SK-N-SH (cell line): ENCODE measurements at regions not wholly inside any gene's neighbourhood (a gene's known extent, or its start where the extent isn't known, plus 50 kb on each side); places are given as distances from the start of the nearest gene placed in this dataset.

ENCODE experiments used
- CTCF ChIA-PET: fragments of 300-600, 350-600 bp; formaldehyde crosslinking; extraction: SDS; loops from one replicate; lab custom pipeline; 2021; lab: Yijun Ruan, JAX
- POLR2A ChIA-PET: fragments of 350-600 bp; sonication (Branson Sonifier 250); formaldehyde crosslinking; extraction: SDS; loops from one replicate; lab custom pipeline; 2020; ENCODE audit warnings: antibody characterized with exemption, inconsistent platforms; lab: Yijun Ruan, JAX
- DNase-seq: peaks from one replicate; pipeline ENCODE4 v3.0.0; 2012
- H2AFZ ChIP-seq: fragments of 200-600 bp; sonication (generic); 2 replicates; pipeline ENCODE4 v1.8.1; 2016; ENCODE audit warnings: antibody characterized with exemption, mild to moderate bottlenecking, low read depth
- H3F3A ChIP-seq: fragments of 200-600 bp; sonication (generic); replicated peaks from 2 replicates; pipeline ENCODE3; 2016; ENCODE audit warnings: antibody characterized with exemption, mild to moderate bottlenecking; ENCODE audit not compliant: insufficient read depth
- H3K27ac ChIP-seq, 2 experiments: fragments of 200-500 bp in 1 of 2; fragments of 200-600 bp in 1 of 2; sonication (Bioruptor generic) in 1 of 2; sonication (generic), shearing (Covaris generic) in 1 of 2; 2 replicates each; pipeline versions ENCODE4 v1.5.1 to v1.6.1; 2014 to 2016; ENCODE audit warnings: low read depth in 2 of 2, inconsistent platforms in 1 of 2, low read length in 1 of 2, mild to moderate bottlenecking in 1 of 2, mixed read lengths in 1 of 2
- H3K27me3 ChIP-seq: fragments of 200-600 bp; sonication (generic), shearing (Covaris generic); 2 replicates; pipeline ENCODE4 v1.6.1; 2016; ENCODE audit warnings: mixed run types; ENCODE audit not compliant: insufficient read depth
- H3K36me3 ChIP-seq, 2 experiments: fragments of 200-500 bp in 1 of 2; fragments of 200-600 bp in 1 of 2; sonication (Bioruptor generic) in 1 of 2; sonication (generic) in 1 of 2; replicated peaks in 1 of 2; 2 replicates each; pipeline versions ENCODE3 to v1.5.1; 2014 to 2016; ENCODE audit warnings: low read length in 1 of 2, mild to moderate bottlenecking in 1 of 2; ENCODE audit not compliant: insufficient read depth in 2 of 2, control insufficient read depth in 1 of 2
- H3K4me1 ChIP-seq, 2 experiments: fragments of 200-500 bp in 1 of 2; fragments of 200-600 bp in 1 of 2; sonication (Bioruptor generic) in 1 of 2; sonication (generic), shearing (Covaris generic) in 1 of 2; 2 replicates each; pipeline versions ENCODE4 v1.5.1 to v1.6.1; 2014 to 2016; ENCODE audit warnings: low read depth in 1 of 2, low read length in 1 of 2, mixed run types in 1 of 2; ENCODE audit not compliant: insufficient read depth in 2 of 2, control insufficient read depth in 1 of 2
- H3K4me2 ChIP-seq: fragments of 200-600 bp; sonication (generic), shearing (Covaris generic); 2 replicates; pipeline ENCODE4 v1.6.1; 2017; ENCODE audit warnings: mixed run types
- H3K4me3 ChIP-seq, 2 experiments: fragments of 200-500 bp in 1 of 2; fragments of 200-600 bp in 1 of 2; sonication (Bioruptor generic) in 1 of 2; sonication (generic), shearing (Covaris generic) in 1 of 2; 2 replicates each; pipeline versions ENCODE4 v1.5.1 to v1.8.1; 2014 to 2016; ENCODE audit warnings: low read depth in 2 of 2, inconsistent platforms in 1 of 2, low read length in 1 of 2, mild to moderate bottlenecking in 1 of 2, mixed read lengths in 1 of 2, moderate library complexity in 1 of 2
- H3K79me2 ChIP-seq: fragments of 200-600 bp; sonication (generic); 2 replicates; pipeline ENCODE4 v1.8.1; 2017; ENCODE audit warnings: mild to moderate bottlenecking; ENCODE audit not compliant: insufficient read depth
- H3K9ac ChIP-seq: fragments of 200-600 bp; sonication (generic); 2 replicates; pipeline ENCODE4 v1.6.1; 2017; ENCODE audit warnings: mixed run types
- H3K9me2 ChIP-seq: fragments of 200-600 bp; sonication (generic); 2 replicates; pipeline ENCODE4 v1.6.1; 2017; ENCODE audit warnings: mixed run types
- H3K9me3 ChIP-seq: fragments of 200-600 bp; sonication (generic); 2 replicates; pipeline ENCODE4 v1.6.1; 2017; ENCODE audit warnings: mixed run types, mild to moderate bottlenecking, moderate library complexity
- H4K20me1 ChIP-seq: fragments of 200-600 bp; sonication (generic); 2 replicates; pipeline ENCODE4 v1.6.1; 2017; ENCODE audit warnings: mild to moderate bottlenecking, mixed run types; ENCODE audit not compliant: insufficient read depth
- CHD2 ChIP-seq: fragments of 150-350 bp; IDR thresholded peaks from 2 replicates; pipeline ENCODE4 v1.6.1; 2018; ENCODE audit warnings: low read length; ENCODE audit not compliant: partially characterized antibody
- EP300 ChIP-seq, 2 experiments: IDR thresholded peaks; 2 replicates each; pipeline versions ENCODE4 v1.4.0 to v1.6.1; 2012; ENCODE audit warnings: borderline replicate concordance in 1 of 2, low read depth in 1 of 2, low read length in 1 of 2
- FOXM1 ChIP-seq: IDR thresholded peaks from 2 replicates; pipeline ENCODE4 v1.4.0; 2012; ENCODE audit warnings: low read depth, mild to moderate bottlenecking
- GABPA ChIP-seq: IDR thresholded peaks from 2 replicates; pipeline ENCODE4 v1.4.0; 2012; ENCODE audit warnings: low read depth, mild to moderate bottlenecking
- GATA2 ChIP-seq: sonication (generic); formaldehyde crosslinking; IDR thresholded peaks from 2 replicates; pipeline ENCODE4 v1.5.0; 2020; ENCODE audit warnings: mild to moderate bottlenecking, missing genetic modification reagents
- MXI1 ChIP-seq: IDR thresholded peaks from 2 replicates; pipeline ENCODE4 v1.6.1; 2012; ENCODE audit warnings: mild to moderate bottlenecking, low read depth, low read length, improper control_type of control experiment
- NRF1 ChIP-seq: IDR thresholded peaks from 2 replicates; pipeline ENCODE4 v1.6.1; 2012; ENCODE audit warnings: low read depth, mild to moderate bottlenecking, low read length
- RFX5 ChIP-seq: IDR thresholded peaks from 2 replicates; pipeline ENCODE4 v1.6.1; 2012; ENCODE audit warnings: mild to moderate bottlenecking, improper control_type of control experiment, low read length
- RXRA ChIP-seq: IDR thresholded peaks from 2 replicates; pipeline ENCODE4 v1.4.0; 2012; ENCODE audit warnings: low read depth, mild to moderate bottlenecking, borderline replicate concordance
- SIN3A ChIP-seq: IDR thresholded peaks from 2 replicates; pipeline ENCODE4 v1.6.1; 2012; ENCODE audit warnings: low read depth, mild to moderate bottlenecking, low read length, moderate library complexity, borderline replicate concordance
- SMC3 ChIP-seq: IDR thresholded peaks from 2 replicates; pipeline ENCODE4 v1.6.1; 2012; ENCODE audit warnings: low read depth, low read length, improper control_type of control experiment
- TCF12 ChIP-seq: IDR thresholded peaks from 2 replicates; pipeline ENCODE4 v1.4.0; 2012
- TEAD4 ChIP-seq: IDR thresholded peaks from 2 replicates; pipeline ENCODE4 v1.4.0; 2012; ENCODE audit warnings: mild to moderate bottlenecking, borderline replicate concordance; ENCODE audit not compliant: insufficient read depth
- YY1 ChIP-seq: IDR thresholded peaks from 2 replicates; pipeline ENCODE4 v1.4.0; 2012; ENCODE audit warnings: low read depth, mild to moderate bottlenecking
- WGBS: methylation state at CpG from one replicate; pipeline ENCODE4 v1.1.6; 2017; ENCODE audit warnings: low lambda C conversion rate; 5-methylcytosine and 5-hydroxymethylcytosine counted together
- TF ChIP-seq, protein P1 (sequence below): IDR thresholded peaks from 2 replicates; pipeline ENCODE4 v1.4.0; 2012; ENCODE audit warnings: low read depth, borderline replicate concordance
- TF ChIP-seq, protein P2 (sequence below): IDR thresholded peaks from 2 replicates; pipeline ENCODE4 v1.4.0; 2012; ENCODE audit warnings: low read depth, borderline replicate concordance

DNA sequence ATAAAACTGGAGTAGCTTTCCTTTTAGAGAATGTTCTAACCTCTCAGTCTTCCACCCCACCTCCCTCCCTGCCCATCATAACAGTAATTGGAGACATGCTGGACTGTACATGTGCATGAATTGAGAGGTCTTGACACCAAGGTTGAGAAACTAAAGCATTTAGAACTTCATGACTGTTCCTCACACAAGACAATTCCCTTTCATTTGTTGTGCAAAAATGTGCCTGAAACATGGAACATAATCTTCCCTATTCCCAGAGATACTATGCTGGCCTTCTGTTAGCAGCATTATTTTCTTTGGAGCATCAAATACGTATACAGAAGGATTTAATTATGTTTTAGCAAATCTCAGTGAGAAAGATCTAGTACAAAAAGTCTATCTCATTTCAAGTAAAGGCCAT lies 97.5 kb upstream of the KCNE2 start (continued):
- no peak for TF ChIP-seq YY1

DNA sequence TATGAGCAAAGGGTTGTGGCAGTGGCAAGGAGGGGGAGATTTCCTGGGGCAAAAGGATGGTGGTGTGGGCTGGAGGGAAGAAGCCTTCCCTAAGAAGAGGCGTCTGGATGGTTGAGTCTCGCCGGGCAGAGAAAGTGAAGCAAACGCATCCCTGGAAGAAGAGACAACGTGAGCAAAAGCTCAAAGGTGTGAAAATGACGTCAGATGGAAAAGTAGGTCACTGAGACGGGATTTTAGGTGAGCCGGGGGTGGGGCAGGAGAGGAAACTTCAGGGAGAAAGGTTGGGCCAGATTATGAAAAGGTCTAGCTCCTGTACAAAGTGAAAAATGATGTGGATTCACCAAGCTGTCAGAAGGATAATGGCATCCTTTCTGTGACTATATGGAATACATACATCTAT lies 95.3 kb upstream of the KCNE2 start:
- DNase-seq: no peak
- Histone ChIP-seq H3K9me3 (no peaks in the 10 kb centered on the region; the same call in 1 of the 2 replicates), H3K36me3 (no peaks in the 10 kb centered on the region), H3K79me2 (no peaks in the 10 kb centered on the region), H3K27ac (no peak overlapping the region), H3K27me3 (no peaks in the 10 kb centered on the region; the same call in 1 of the 2 replicates), H2AFZ (no peak overlapping the region), H3K9me2 (no peaks in the 10 kb centered on the region), H3K4me3 (no peak overlapping the region), H3K4me2 (no peak overlapping the region), H3K9ac (no peak overlapping the region), H3F3A (no peaks in the 10 kb centered on the region), H3K4me1 (no peaks in the 10 kb centered on the region), H4K20me1 (no peaks in the 10 kb centered on the region)
- WGBS: 47% methylated on average over 8 of the region's 8 CpGs
- TF ChIP-seq TEAD4: no peak
- TF ChIP-seq GATA2 (CRISPR knock-in tag): no peak
- TF ChIP-seq NRF1: no peak
- no peak for TF ChIP-seq SIN3A
- TF ChIP-seq MXI1: no peak
- TF ChIP-seq FOXM1: no peak
- no peak for TF ChIP-seq GABPA
- no peak for TF ChIP-seq RXRA
- TF ChIP-seq RFX5: no peak
- no peak for TF ChIP-seq TCF12
- no peak for TF ChIP-seq EP300 (IDR thresholded peaks at IDR 0.05; ENCODE audit: borderline replicate concordance in 1 of 2, low read depth in 1 of 2, low read length in 1 of 2)
- TF ChIP-seq, protein P1, sequence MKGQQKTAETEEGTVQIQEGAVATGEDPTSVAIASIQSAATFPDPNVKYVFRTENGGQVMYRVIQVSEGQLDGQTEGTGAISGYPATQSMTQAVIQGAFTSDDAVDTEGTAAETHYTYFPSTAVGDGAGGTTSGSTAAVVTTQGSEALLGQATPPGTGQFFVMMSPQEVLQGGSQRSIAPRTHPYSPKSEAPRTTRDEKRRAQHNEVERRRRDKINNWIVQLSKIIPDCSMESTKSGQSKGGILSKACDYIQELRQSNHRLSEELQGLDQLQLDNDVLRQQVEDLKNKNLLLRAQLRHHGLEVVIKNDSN: no peak
- TF ChIP-seq, protein P2, sequence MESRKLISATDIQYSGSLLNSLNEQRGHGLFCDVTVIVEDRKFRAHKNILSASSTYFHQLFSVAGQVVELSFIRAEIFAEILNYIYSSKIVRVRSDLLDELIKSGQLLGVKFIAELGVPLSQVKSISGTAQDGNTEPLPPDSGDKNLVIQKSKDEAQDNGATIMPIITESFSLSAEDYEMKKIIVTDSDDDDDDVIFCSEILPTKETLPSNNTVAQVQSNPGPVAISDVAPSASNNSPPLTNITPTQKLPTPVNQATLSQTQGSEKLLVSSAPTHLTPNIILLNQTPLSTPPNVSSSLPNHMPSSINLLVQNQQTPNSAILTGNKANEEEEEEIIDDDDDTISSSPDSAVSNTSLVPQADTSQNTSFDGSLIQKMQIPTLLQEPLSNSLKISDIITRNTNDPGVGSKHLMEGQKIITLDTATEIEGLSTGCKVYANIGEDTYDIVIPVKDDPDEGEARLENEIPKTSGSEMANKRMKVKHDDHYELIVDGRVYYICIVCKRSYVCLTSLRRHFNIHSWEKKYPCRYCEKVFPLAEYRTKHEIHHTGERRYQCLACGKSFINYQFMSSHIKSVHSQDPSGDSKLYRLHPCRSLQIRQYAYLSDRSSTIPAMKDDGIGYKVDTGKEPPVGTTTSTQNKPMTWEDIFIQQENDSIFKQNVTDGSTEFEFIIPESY: no peak
- no peak for TF ChIP-seq SMC3
- TF ChIP-seq CHD2: no peak
- ChIA-PET CTCF (interaction anchor here (0.6 kb wide), 1 partner anchor 477 kb away, joined by 3 read pairs; no protein-coding TSS in a partner anchor), POLR2A (no interaction called here)
